ENCODE measurements at regions not wholly inside any gene's neighbourhood (a gene's known extent, or its start where the extent isn't known, plus 50 kb on each side); places are given as distances from the start of the nearest gene placed in this dataset.
"Not testable (repeated sequence)": the region's sequence is repeated elsewhere in the genome, so short reads cannot be mapped to it uniquely, and the experiment has no call there.

DNA sequence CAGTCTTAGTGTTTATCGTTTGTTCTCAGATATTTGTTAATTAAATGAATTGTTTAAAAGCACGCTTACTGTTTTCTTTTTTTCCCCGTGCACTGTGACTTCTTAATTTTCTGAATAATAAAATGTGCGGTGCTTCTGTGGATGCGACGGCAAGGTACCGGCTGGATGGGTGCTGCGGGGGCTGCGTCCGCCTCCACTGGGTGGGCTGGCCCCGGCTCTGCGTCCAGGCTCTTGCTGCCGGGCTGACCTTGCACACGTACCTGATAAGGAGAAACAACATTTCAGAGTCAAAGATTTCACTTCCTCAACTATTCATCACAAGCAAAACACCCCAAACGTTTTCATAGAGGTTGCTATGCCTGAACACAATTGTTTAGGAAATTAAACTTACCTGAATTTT lies 404.0 kb upstream of the IRX1 start:
- ATAC-seq (no peak), DNase-seq (no peak)

DNA sequence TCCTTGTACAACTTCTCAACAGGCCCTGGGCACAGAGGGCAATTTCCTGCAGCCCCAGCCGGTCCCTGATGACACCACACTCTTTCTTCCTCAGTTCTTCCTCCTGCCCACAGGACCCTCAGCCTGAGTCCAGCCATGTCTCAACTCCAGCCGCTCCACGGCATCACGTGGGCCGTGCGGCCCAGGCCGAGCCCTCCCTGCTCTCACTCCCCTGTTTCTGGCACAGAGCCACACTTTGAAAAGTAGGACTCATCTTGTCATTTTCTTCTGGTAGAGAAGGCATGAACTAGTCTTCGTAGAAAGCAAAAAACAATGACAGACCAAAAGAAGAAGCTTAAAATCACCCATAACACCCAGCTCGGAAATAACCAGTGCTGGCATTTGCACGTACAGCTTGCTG lies 404.7 kb upstream of the IRX1 start:
- DNase-seq (no peak), ATAC-seq (no peak)

DNA sequence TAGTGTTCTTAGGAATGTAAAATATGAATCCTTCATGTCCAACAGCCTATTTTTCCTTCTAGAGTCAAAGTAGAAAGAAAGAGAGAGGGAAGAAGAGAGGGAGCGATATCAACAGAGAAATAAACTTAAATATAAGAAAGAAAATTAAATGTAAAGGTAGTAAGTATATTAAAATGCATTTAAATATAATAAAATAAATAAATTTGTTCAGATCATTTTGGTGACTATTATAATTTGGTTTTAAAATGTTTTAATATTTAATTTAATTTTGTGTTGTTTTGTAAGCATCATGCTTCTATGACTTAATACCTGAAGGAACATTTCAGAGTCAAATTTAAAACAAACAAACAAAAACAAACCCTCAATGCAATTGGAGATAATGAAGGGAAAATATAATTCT lies 405.2 kb upstream of the IRX1 start:
- no peak for DNase-seq
- ATAC-seq, result no peak

GRCh38 chr5:3187771-3188425 lies 407.7 kb upstream of the IRX1 start:
- DNase-seq, result no peak
- no peak for ATAC-seq

- ATAC-seq, result no peak
- DNase-seq, result no peak
Measured at GRCh38 chr5:3186736-3187405, 408.8 kb upstream of the IRX1 start.

GRCh38 chr5:3186156-3186555 lies 409.5 kb upstream of the IRX1 start:
- ATAC-seq (no peak), DNase-seq (no peak)

DNA sequence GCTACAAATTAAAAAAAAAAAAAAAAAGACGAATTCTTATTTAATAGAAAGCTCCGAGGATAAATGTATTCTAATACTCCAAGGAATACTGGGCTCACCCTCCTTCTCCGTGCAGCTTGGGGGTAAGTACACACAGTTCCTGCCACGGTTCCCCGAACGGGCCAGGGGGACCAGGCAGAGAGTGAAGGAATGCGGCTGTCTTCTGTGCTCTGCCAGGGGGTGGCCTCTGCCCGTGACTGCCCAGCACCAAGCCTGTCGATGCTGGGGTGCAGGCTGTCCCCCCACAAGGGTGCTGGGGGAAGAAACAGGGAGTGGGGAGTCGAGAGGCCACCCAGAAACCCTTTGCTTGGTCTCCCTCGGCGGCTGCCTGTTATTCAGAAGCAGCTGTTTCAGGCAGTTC lies 410.1 kb upstream of the IRX1 start:
- ATAC-seq (no peak), DNase-seq (no peak)

- DNase-seq (no peak), ATAC-seq (no peak)
Measured at GRCh38 chr5:3182133-3182876, 413.3 kb upstream of the IRX1 start.

- DNase-seq, result no peak
- ATAC-seq, result no peak
Measured at GRCh38 chr5:3181671-3182070, 414.0 kb upstream of the IRX1 start.

GRCh38 chr5:3180636-3181035 lies 415.0 kb upstream of the IRX1 start:
- ATAC-seq (no peak), DNase-seq (no peak)

DNA sequence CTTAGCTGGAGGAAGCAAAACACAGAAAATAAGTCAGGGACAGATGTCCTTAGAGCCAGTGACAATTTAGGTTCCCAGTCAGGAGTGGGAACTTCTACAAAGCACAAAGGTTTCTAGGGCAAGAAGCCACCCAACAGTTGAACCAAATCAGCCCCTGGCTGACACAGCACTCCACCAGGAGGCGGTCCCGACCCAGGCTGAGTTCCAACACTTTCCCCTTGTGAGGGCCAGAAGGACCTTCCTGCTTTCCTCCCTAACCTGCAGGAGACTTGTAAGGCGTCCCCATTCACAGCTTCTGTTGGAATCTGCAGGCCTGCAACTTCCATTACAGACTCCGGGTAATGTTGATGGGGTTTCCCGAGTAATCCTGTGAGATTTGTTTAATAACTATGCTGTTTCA lies 416.4 kb upstream of the IRX1 start:
- DNase-seq (no peak), ATAC-seq (no peak)

DNA sequence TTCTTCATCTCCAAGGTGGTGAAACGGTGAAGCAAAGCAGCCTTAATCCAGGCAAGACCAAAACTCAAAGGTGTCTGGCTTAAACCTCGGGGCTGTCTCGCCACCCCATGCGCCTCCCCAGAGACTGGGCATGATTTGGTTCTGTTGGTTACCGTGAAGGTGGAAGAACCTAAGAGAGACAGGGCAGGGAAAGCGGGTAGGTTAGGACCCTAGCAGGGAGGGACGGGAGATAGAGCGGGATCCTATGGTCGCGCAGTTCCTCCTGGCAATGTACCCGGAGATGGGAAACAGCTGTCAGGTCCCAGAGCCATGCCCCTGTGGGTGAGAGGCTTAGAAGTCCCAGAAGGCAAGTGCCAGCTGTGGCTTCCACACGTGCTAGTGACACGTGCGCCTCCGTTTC lies 418.3 kb upstream of the IRX1 start:
- DNase-seq (no peak), ATAC-seq (no peak)

- ATAC-seq (no peak), DNase-seq (no peak)
Measured at GRCh38 chr5:3175416-3175815, 420.2 kb upstream of the IRX1 start.

- no peak for DNase-seq
- no peak for ATAC-seq
Measured at GRCh38 chr5:3167473-3167872, 416.0 kb upstream of the IRX2 start.

- ATAC-seq, result no peak
Measured at GRCh38 chr5:3163626-3164025, 412.1 kb upstream of the IRX2 start.

GRCh38 chr5:3161672-3162071 lies 410.2 kb upstream of the IRX2 start:
- no peak for ATAC-seq
- no peak for DNase-seq

More at GRCh38 chr5:3163626-3164025, 412.1 kb upstream of the IRX2 start:
- no peak for DNase-seq

DNA sequence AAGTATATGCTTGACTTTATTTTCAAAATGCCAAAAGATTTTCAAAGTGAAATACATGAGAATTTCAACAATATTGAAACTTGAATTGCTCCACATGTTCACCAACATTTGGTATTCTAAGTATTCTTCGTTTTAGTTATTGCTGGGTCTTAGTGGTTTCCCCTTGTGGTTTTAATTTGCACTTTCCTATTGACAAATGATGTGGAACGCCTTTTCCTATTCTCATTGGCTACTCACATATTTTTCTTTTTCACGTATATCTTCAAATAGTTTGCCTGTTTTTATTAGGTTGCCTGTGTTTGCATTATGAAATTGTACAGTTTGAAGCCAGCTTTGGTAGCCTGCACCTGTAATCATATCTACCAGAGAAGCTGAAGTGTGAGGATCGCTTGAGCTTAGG lies 405.7 kb upstream of the IRX2 start:
- ATAC-seq (no peak), DNase-seq (no peak)

GRCh38 chr5:3155717-3156116 lies 404.2 kb upstream of the IRX2 start:
- DNase-seq (no peak), ATAC-seq (no peak)

GRCh38 chr5:3155046-3155445 lies 403.6 kb upstream of the IRX2 start:
- ATAC-seq, result no peak
- no peak for DNase-seq

- no peak for DNase-seq
- ATAC-seq, result no peak
Measured at GRCh38 chr5:3153906-3154305, 402.4 kb upstream of the IRX2 start.

DNA sequence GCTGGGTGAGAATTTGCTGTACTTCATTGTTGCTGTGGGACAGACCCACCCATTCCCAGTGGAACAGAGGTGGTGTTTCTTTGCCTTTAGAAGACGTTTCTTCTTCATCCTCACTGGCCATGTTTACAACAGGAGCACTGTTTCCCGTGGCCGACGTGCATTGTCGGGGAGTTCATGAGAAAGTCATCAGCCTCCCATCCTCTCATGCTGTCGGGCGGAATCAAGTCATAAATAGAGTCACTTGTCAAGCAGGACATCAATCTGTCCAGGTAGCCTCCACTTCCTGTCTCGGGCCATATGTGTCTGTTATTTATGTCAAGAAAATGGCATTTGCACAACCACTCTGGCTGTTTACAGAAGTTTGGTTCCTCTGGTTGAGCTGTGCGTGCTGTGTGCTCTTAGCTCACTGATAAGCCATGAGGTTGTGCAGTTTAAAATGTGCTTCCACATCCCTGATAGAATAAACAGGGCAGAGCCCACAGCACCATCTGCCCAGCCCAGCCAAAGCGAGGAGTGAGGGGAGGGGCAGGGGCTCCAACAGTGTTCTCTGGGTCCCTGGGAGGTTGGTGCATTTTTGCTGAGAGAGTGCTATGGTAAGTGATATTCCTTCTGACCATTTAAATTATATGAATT lies 401.9 kb upstream of the IRX2 start:
- ATAC-seq, result no peak
- no peak for DNase-seq

GRCh38 chr5:3149899-3150298 lies 398.4 kb upstream of the IRX2 start:
- no peak for ATAC-seq
- no peak for DNase-seq

GRCh38 chr5:3147405-3147804 lies 395.9 kb upstream of the IRX2 start:
- ATAC-seq, DNase-seq: not testable (repeated sequence)

Data from stimulated activated naive CD8-positive, alpha-beta T cell treated with anti-CD3 and anti-CD28 coated beads, Interleukin-15, Interleukin-2, amounts not matched to agents 100 U/mL and 50 U/mL, for 24 hours (primary cell).